ENCODE measurements at regions not wholly inside any gene's neighbourhood (a gene's known extent, or its start where the extent isn't known, plus 50 kb on each side); places are given as distances from the start of the nearest gene placed in this dataset.
"Not testable (repeated sequence)": the region's sequence is repeated elsewhere in the genome, so short reads cannot be mapped to it uniquely, and the experiment has no call there.

- no peak for DNase-seq (ENCODE audit: extremely low read depth in 1 of 2, low read depth in 1 of 2)
Observed at GRCh38 chr16:26701243-26701886, 365.4 kb upstream of the C16orf82 start.

GRCh38 chr16:26705346-26705745 is 361.4 kb upstream of the C16orf82 start:
- no peak for DNase-seq (ENCODE audit: extremely low read depth in 1 of 2, low read depth in 1 of 2)

- no peak for DNase-seq (ENCODE audit: extremely low read depth in 1 of 2, low read depth in 1 of 2)
Observed at GRCh38 chr16:26708428-26708827, 358.3 kb upstream of the C16orf82 start.

GRCh38 chr16:26709175-26709574 is 357.6 kb upstream of the C16orf82 start:
- DNase-seq (ENCODE audit: extremely low read depth in 1 of 2, low read depth in 1 of 2): no peak

GRCh38 chr16:26709754-26710153 is 357.0 kb upstream of the C16orf82 start:
- no peak for DNase-seq (ENCODE audit: extremely low read depth in 1 of 2, low read depth in 1 of 2)

- DNase-seq (ENCODE audit: extremely low read depth in 1 of 2, low read depth in 1 of 2): no peak
Observed at GRCh38 chr16:26710450-26710849, 356.3 kb upstream of the C16orf82 start.

- DNase-seq (ENCODE audit: extremely low read depth in 1 of 2, low read depth in 1 of 2): no peak
Observed at GRCh38 chr16:26712876-26713275, 353.9 kb upstream of the C16orf82 start.

GRCh38 chr16:26715969-26716368 is 350.8 kb upstream of the C16orf82 start:
- no peak for DNase-seq (ENCODE audit: extremely low read depth in 1 of 2, low read depth in 1 of 2)

GRCh38 chr16:26717826-26718225 is 348.9 kb upstream of the C16orf82 start:
- DNase-seq (ENCODE audit: extremely low read depth in 1 of 2, low read depth in 1 of 2): no peak

GRCh38 chr16:26721290-26721689 is 345.4 kb upstream of the C16orf82 start:
- DNase-seq (ENCODE audit: extremely low read depth in 1 of 2, low read depth in 1 of 2): no peak

- not testable (repeated sequence) for DNase-seq (ENCODE audit: extremely low read depth in 1 of 2, low read depth in 1 of 2)
Observed at GRCh38 chr16:26721957-26722356, 344.8 kb upstream of the C16orf82 start.

- DNase-seq (ENCODE audit: extremely low read depth in 1 of 2, low read depth in 1 of 2): no peak
Observed at GRCh38 chr16:26724189-26724588, 342.5 kb upstream of the C16orf82 start.

- no peak for DNase-seq (ENCODE audit: extremely low read depth in 1 of 2, low read depth in 1 of 2)
Observed at GRCh38 chr16:26727848-26728247, 338.9 kb upstream of the C16orf82 start.

- no peak for DNase-seq (ENCODE audit: extremely low read depth in 1 of 2, low read depth in 1 of 2)
Observed at GRCh38 chr16:26729951-26730541, 336.7 kb upstream of the C16orf82 start.

- no peak for DNase-seq (ENCODE audit: extremely low read depth in 1 of 2, low read depth in 1 of 2)
Observed at GRCh38 chr16:26731729-26732128, 335.0 kb upstream of the C16orf82 start.

- no peak for DNase-seq (ENCODE audit: extremely low read depth in 1 of 2, low read depth in 1 of 2)
Observed at GRCh38 chr16:26733710-26734109, 333.0 kb upstream of the C16orf82 start.

GRCh38 chr16:26735521-26735920 is 331.2 kb upstream of the C16orf82 start:
- no peak for DNase-seq (ENCODE audit: extremely low read depth in 1 of 2, low read depth in 1 of 2)

GRCh38 chr16:26736084-26736483 is 330.6 kb upstream of the C16orf82 start:
- DNase-seq (ENCODE audit: extremely low read depth in 1 of 2, low read depth in 1 of 2): no peak

GRCh38 chr16:26740771-26741170 is 326.0 kb upstream of the C16orf82 start:
- DNase-seq (ENCODE audit: extremely low read depth in 1 of 2, low read depth in 1 of 2): no peak

GRCh38 chr16:26742040-26742439 is 324.7 kb upstream of the C16orf82 start:
- DNase-seq (ENCODE audit: extremely low read depth in 1 of 2, low read depth in 1 of 2): no peak

GRCh38 chr16:26744430-26744829 is 322.3 kb upstream of the C16orf82 start:
- no peak for DNase-seq (ENCODE audit: extremely low read depth in 1 of 2, low read depth in 1 of 2)

GRCh38 chr16:26747760-26748159 is 319.0 kb upstream of the C16orf82 start:
- no peak for DNase-seq (ENCODE audit: extremely low read depth in 1 of 2, low read depth in 1 of 2)

- DNase-seq (ENCODE audit: extremely low read depth in 1 of 2, low read depth in 1 of 2): no peak
Observed at GRCh38 chr16:26749072-26749471, 317.7 kb upstream of the C16orf82 start.
